ENCODE measurements at regions not wholly inside any gene's neighbourhood (a gene's known extent, or its start where the extent isn't known, plus 50 kb on each side); places are given as distances from the start of the nearest gene placed in this dataset.

DNA sequence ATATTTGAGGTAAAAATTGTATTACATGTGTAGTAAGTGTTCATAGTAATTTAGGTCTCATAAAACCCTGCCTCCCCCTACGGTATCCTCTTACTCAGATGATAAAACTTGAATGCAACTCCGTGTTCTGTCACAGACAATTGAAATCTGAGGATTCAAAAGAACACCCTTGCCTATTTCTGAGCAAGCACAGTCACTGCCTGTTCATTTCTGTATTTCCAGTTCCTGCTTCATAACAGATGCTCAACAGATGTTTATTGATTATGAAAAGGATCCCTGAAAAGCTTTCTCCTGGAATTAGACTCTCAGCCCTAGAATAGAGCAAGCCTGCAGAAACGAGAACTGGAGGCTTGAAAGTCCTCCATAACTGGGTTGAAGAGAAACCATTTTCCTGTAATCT, 144.1 kb upstream of the SPEF2 start:
- H3K36me3 ChIP-seq: no peaks in the 10 kb centered on the region
- no peak overlapping the region for H3K4me3 ChIP-seq
- no peaks in the 10 kb centered on the region for H3K4me1 ChIP-seq
- ATAC-seq (no peak), DNase-seq (no peak)
- H3K27ac ChIP-seq: no peak overlapping the region
- intact Hi-C loops (cut with DNase I): no loop called here
- TF ChIP-seq, protein P1, sequence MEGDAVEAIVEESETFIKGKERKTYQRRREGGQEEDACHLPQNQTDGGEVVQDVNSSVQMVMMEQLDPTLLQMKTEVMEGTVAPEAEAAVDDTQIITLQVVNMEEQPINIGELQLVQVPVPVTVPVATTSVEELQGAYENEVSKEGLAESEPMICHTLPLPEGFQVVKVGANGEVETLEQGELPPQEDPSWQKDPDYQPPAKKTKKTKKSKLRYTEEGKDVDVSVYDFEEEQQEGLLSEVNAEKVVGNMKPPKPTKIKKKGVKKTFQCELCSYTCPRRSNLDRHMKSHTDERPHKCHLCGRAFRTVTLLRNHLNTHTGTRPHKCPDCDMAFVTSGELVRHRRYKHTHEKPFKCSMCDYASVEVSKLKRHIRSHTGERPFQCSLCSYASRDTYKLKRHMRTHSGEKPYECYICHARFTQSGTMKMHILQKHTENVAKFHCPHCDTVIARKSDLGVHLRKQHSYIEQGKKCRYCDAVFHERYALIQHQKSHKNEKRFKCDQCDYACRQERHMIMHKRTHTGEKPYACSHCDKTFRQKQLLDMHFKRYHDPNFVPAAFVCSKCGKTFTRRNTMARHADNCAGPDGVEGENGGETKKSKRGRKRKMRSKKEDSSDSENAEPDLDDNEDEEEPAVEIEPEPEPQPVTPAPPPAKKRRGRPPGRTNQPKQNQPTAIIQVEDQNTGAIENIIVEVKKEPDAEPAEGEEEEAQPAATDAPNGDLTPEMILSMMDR (IDR thresholded peaks at IDR 0.05): no peak
- no peaks in the 10 kb centered on the region for H3K27me3 ChIP-seq
- H3K9me3 ChIP-seq: no peaks in the 10 kb centered on the region

DNA sequence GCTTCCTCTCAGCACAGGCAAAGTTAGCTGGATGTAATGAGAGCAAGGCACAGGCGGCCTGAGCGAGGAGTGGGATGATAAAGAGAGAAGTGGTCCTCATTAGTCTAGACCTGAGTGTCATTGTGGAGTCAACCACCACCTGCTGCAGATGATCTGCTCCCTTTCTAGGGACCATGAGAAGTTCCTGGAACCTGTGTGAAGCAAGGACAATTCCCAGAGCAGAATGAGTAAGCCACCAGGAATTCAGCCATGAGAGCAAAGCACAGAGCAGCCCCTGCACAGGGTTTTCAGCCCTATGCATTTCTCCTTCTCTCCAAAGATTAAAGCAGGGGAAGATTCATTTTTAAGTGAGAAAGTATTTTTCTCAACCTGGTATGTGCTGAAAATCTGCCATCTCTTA, 146.8 kb upstream of the SPEF2 start:
- TF ChIP-seq, protein P1 (IDR thresholded peaks at IDR 0.05): no peak
- DNase-seq (no peak), ATAC-seq (no peak)
- intact Hi-C loops (cut with DNase I): no loop called here
- Histone ChIP-seq H3K4me1 (no peaks in the 10 kb centered on the region), H3K36me3 (no peaks in the 10 kb centered on the region), H3K9me3 (no peaks in the 10 kb centered on the region), H3K27ac (no peak overlapping the region), H3K4me3 (no peak overlapping the region), H3K27me3 (no peaks in the 10 kb centered on the region)

DNA sequence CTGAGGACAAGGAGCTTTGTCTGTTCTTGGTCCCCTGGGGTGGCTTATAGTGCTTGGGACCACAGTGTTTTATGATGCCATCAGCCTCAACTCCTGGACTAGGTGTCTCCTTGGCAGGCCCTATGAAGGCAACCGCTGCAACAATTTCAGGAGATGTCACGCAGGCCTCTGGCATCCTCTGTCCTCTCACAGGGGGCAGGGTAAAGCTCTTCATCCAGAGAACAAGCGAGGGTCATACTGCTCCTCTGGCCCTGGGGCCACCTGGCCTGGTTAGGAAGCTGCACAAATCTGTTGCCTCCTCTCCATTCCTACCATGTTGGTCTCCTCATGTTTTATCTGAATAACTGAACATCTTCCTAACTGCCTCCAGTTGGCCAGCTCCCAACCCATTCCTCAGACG, 148.9 kb upstream of the SPEF2 start:
- no peak overlapping the region for H3K4me3 ChIP-seq
- ATAC-seq: no peak
- intact Hi-C loops (cut with DNase I): no loop called here

DNA sequence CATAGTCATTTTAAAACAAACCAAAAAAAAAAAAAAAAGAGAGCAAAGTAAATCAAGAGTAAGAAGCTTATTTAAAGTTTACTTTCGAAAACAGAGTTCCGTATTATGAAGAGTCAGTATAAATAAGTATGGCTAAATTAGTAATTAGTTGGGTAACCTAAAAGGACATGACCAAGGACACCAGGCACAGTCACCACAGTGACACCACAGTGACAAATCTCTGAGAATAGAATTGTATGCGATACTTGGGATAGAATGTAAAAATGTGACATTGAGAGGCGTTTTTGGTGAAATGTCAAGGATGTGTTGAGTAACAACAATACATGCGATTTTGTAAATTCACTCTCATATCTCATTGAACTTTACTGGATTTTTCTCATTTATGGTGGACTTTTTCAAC, 150.9 kb upstream of the SPEF2 start:
- DNase-seq (no peak), ATAC-seq (no peak)
- intact Hi-C loops (cut with DNase I): no loop called here
- TF ChIP-seq, protein P1 (IDR thresholded peaks at IDR 0.05): no peak
- Histone ChIP-seq H3K27me3 (no peaks in the 10 kb centered on the region), H3K9me3 (no peaks in the 10 kb centered on the region), H3K27ac (no peak overlapping the region), H3K4me1 (no peaks in the 10 kb centered on the region), H3K36me3 (no peaks in the 10 kb centered on the region), H3K4me3 (no peak overlapping the region)

More for the DNA sequence above, 148.9 kb upstream of the SPEF2 start:
- Histone ChIP-seq H3K27me3 (no peaks in the 10 kb centered on the region), H3K36me3 (no peaks in the 10 kb centered on the region), H3K4me1 (no peaks in the 10 kb centered on the region), H3K9me3 (no peaks in the 10 kb centered on the region), H3K27ac (no peak overlapping the region)
- DNase-seq: no peak
- TF ChIP-seq, protein P1 (IDR thresholded peaks at IDR 0.05): no peak

DNA sequence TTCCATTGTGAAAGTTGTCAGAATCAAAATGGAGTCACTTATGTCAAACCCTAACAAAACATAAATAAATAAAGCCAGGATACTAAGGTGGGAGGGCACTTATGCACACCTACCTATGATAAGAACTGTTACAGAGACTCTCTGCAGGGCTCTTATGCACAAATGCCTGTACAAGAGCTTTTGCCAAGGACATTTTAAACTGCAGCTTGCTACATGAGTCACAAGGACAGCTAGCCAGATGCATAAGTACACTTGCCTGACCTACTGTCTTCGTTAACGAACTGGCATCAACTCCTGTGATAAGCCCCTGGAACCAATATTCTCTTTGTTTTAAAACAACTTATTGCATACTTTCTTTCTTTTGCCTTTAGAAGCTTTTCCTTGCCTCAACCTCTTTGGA, 152.9 kb upstream of the SPEF2 start:
- Histone ChIP-seq H3K4me1 (no peaks in the 10 kb centered on the region), H3K27ac (no peak overlapping the region), H3K36me3 (no peaks in the 10 kb centered on the region), H3K4me3 (no peak overlapping the region), H3K27me3 (no peaks in the 10 kb centered on the region), H3K9me3 (no peaks in the 10 kb centered on the region)
- DNase-seq (no peak), ATAC-seq (no peak)
- intact Hi-C loops (cut with DNase I): no loop called here
- TF ChIP-seq, protein P1 (IDR thresholded peaks at IDR 0.05): no peak

DNA sequence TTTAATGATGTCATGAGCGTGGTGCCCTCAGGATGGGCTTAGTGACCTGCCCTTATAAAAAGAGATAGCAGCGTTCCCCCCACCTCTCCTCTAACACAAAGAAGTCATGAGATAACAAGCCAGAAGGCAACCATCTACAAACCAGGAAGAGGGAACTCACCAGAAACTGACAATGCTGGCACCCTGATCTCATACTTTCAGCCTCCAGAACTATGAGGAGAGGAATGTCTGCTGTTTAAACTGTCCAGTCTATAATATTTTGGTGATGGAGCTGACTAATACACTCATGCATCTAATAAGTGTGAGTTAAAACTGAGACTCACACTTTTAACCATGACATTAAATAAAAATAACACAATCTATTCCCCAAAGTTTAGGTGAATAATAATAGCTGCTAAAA, 156.1 kb upstream of the SPEF2 start:
- Histone ChIP-seq H3K4me1 (no peaks in the 10 kb centered on the region), H3K27ac (no peak overlapping the region), H3K36me3 (no peaks in the 10 kb centered on the region), H3K4me3 (no peak overlapping the region), H3K27me3 (no peaks in the 10 kb centered on the region), H3K9me3 (no peaks in the 10 kb centered on the region)
- TF ChIP-seq, protein P1 (IDR thresholded peaks at IDR 0.05): no peak
- DNase-seq (no peak), ATAC-seq (no peak)
- intact Hi-C loops (cut with DNase I): no loop called here
